Neural cell (in vitro differentiated cells): ENCODE measurements at regions not wholly inside any gene's neighbourhood (a gene's known extent, or its start where the extent isn't known, plus 50 kb on each side); places are given as distances from the start of the nearest gene placed in this dataset.

Experiments
- H2AFZ ChIP-seq: fragments of 200-600, 300-800 bp; sonication (generic), shearing (Covaris generic); 2 replicates; pipeline ENCODE4 v1.6.0; 2014; ENCODE audit warnings: low read depth, mild to moderate bottlenecking, antibody characterized with exemption, low read length, moderate library complexity
- H3F3A ChIP-seq: fragments of 200-600 bp; shearing (Covaris generic); 2 replicates; pipeline ENCODE4 v1.6.1; 2016; ENCODE audit warnings: mild to moderate bottlenecking, moderate library complexity, mixed read lengths, antibody characterized with exemption, low read length; ENCODE audit not compliant: insufficient read depth, poor library complexity, severe bottlenecking
- H3K27ac ChIP-seq: fragments of 200-600, 300-800 bp; sonication (generic), shearing (Covaris generic); 2 replicates; pipeline ENCODE4 v1.5.1; 2014; ENCODE audit warnings: mild to moderate bottlenecking, low read length, moderate library complexity
- H3K27me3 ChIP-seq: fragments of 300-800, 200-600 bp; sonication (generic), shearing (Covaris generic); 2 replicates; pipeline ENCODE4 v1.6.0; 2014; ENCODE audit warnings: mild to moderate bottlenecking, low read depth, low read length, moderate library complexity; ENCODE audit not compliant: insufficient read depth
- H3K36me3 ChIP-seq: fragments of 300-800, 200-600 bp; sonication (generic), shearing (Covaris generic); 2 replicates; pipeline ENCODE4 v1.5.1; 2014; ENCODE audit warnings: mild to moderate bottlenecking, antibody characterized with exemption, low read length, moderate library complexity; ENCODE audit not compliant: insufficient read depth
- H3K4me2 ChIP-seq: fragments of 300-800, 200-600 bp; sonication (generic), shearing (Covaris generic); 2 replicates; pipeline ENCODE4 v1.6.0; 2014; ENCODE audit warnings: mild to moderate bottlenecking, low read length
- H3K4me3 ChIP-seq: fragments of 300-800, 200-600 bp; sonication (generic), shearing (Covaris generic); 2 replicates; pipeline ENCODE4 v1.5.1; 2014; ENCODE audit warnings: mild to moderate bottlenecking, low read length, moderate library complexity
- H3K79me2 ChIP-seq: fragments of 200-600 bp; shearing (Covaris generic); replicated peaks from 2 replicates; pipeline ENCODE4 v1.6.0; 2014; ENCODE audit warnings: mild to moderate bottlenecking, low read length, moderate library complexity; ENCODE audit not compliant: insufficient read depth
- H3K9ac ChIP-seq: fragments of 300-800, 200-600 bp; sonication (generic), shearing (Covaris generic); 2 replicates; pipeline ENCODE4 v1.6.1; 2016; ENCODE audit warnings: mild to moderate bottlenecking, low read length, mixed read lengths
- H3K9me2 ChIP-seq: fragments of 200-600 bp; shearing (Covaris generic); 2 replicates; pipeline ENCODE4 v1.6.1; 2016; ENCODE audit warnings: mild to moderate bottlenecking, low read length, mixed read lengths; ENCODE audit not compliant: insufficient read depth
- H3K9me3 ChIP-seq: fragments of 200-600, 300-800 bp; sonication (generic), shearing (Covaris generic); 2 replicates; pipeline ENCODE4 v1.6.1; 2016; ENCODE audit warnings: mild to moderate bottlenecking, mixed run types, low read length, moderate library complexity, mixed read lengths
- H4K20me1 ChIP-seq: fragments of 200-600 bp; shearing (Covaris generic); 2 replicates; pipeline ENCODE4 v1.6.1; 2016; ENCODE audit warnings: mild to moderate bottlenecking, mixed run types; ENCODE audit not compliant: insufficient read depth
- EZH2 ChIP-seq: fragments of 200-600, 300-800 bp; shearing (Covaris generic), sonication (generic); IDR thresholded peaks from 2 replicates; pipeline ENCODE4 v1.6.1; 2014; ENCODE audit warnings: antibody characterized with exemption, low read length, borderline replicate concordance, mild to moderate bottlenecking; ENCODE audit not compliant: insufficient read depth, poor library complexity, severe bottlenecking
- TAF1 ChIP-seq: IDR thresholded peaks from 2 replicates; pipeline ENCODE4 v1.6.1; 2012; ENCODE audit warnings: low read depth
- small RNA-seq, 3 experiments: library from RNA; depleted of rRNA; stranded (forward); fragments of <200 nt; gene quantifications; one replicate each; pipeline ENCODE3, GENCODE V24; 2012

DNA sequence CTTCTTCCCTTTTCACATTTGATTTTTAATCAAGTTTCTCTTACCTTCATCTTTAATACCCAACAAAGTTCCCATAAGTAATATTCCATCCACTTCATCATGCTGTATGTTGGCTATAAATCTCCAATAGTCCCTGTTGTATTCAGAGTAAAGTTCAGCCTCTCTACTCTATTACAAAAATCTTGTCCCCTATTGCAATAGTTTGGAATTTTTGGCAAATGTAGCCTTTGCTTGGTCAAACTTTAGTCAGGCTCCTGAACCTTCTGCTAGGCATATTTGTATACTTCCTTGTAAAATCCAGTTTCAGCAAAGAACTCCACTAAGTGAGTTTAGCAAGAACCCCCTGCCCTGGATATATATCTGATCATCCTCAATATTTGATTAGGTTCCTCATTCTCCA lies 54.0 kb upstream of the PACRGL start:
- H3F3A ChIP-seq, result no peaks in the 10 kb centered on the region
- no peak for TF ChIP-seq EZH2
- no peak for TF ChIP-seq TAF1
- no peaks in the 10 kb centered on the region for H3K9me3 ChIP-seq
- no peak overlapping the region for H3K4me3 ChIP-seq
- no peaks in the 10 kb centered on the region for H3K9me2 ChIP-seq
- H4K20me1 ChIP-seq, result no peaks in the 10 kb centered on the region
- H3K27ac ChIP-seq, result no peak overlapping the region
- no peak overlapping the region for H3K4me2 ChIP-seq
- H3K9ac ChIP-seq, result no peak overlapping the region
- no peak overlapping the region for H2AFZ ChIP-seq
- no peaks in the 10 kb centered on the region for H3K27me3 ChIP-seq
- no peaks in the 10 kb centered on the region for H3K36me3 ChIP-seq
- no peaks in the 10 kb centered on the region for H3K79me2 ChIP-seq

Small RNAs in the stretch of these regions (small RNA-seq; reads per million reads assigned to genes)
- 53.9 to 79.4 (median 70.6) reads per million in 3 experiments for gene MIR218-1
